ENCODE measurements at regions not wholly inside any gene's neighbourhood (a gene's known extent, or its start where the extent isn't known, plus 50 kb on each side); places are given as distances from the start of the nearest gene placed in this dataset.

DNA sequence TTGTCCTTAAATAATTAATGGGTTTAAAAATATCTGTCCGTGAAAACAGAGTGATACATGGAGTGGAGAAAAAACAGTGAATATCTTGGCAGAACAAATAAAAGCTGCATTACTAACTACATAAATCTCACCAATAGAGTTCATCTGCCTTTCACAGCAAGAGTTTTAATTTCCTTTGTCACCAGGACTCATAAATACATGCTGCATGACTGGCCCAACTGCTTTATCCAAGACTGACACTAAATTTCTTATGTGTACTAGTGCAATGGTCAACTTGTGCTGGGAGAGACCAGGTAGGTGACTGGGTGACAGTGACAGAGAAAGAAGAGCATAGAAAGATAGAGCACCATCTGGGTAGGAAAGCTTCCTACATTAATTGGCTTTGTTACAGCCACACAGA, 402.8 kb downstream of the RAD51AP2 start:
- TF ChIP-seq POLR2A (IDR thresholded peaks at IDR 0.05; ENCODE audit: low read depth, low read length) (no peak), POU2F2 (IDR thresholded peaks at IDR 0.05; ENCODE audit: low read depth, low read length) (no peak), PAX5 (IDR thresholded peaks at IDR 0.05; ENCODE audit: insufficient read depth, low read length, severe bottlenecking) (no peak), POLR2AphosphoS5 (IDR thresholded peaks at IDR 0.05; ENCODE audit: low read depth, low read length) (no peak), SPI1 (IDR thresholded peaks at IDR 0.05; ENCODE audit: low read depth, low read length) (no peak), TAF1 (IDR thresholded peaks at IDR 0.05; ENCODE audit: low read depth, low read length) (no peak)
